GM12891 (cell line): ENCODE measurements at regions not wholly inside any gene's neighbourhood (a gene's known extent, or its start where the extent isn't known, plus 50 kb on each side); places are given as distances from the start of the nearest gene placed in this dataset.

ENCODE experiments used
- POLR2A ChIP-seq: IDR thresholded peaks from 2 replicates; pipeline ENCODE4 v1.6.1; 2011; ENCODE audit warnings: low read depth, low read length, control low read depth
- TAF1 ChIP-seq: IDR thresholded peaks from 2 replicates; pipeline ENCODE4 v1.6.1; 2011; ENCODE audit warnings: low read depth, low read length, control low read depth

DNA sequence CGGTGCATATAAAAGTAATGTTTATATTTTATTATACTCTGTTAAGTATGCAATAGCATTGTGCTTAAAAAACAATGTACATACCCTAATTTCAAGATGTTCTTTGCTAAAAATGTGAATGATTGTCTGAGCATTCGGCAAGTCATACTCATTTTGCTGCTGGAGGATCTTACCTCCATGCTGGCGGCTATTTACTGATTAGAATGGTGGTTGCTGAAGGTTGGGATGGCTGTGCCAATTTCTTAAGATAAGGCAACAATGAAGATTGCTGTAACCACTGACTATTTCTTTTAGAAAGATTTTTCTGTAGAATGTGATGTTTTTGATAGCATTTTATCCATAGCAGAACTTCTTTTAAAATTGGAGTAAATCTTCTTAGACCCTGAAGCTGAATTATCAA is 932.7 kb downstream of the ZPLD1 start:
- TF ChIP-seq POLR2A: no peak
- TF ChIP-seq TAF1: no peak
